Left lobe of liver (tissue), 2 donors: ENCODE measurements at regions not wholly inside any gene's neighbourhood (a gene's known extent, or its start where the extent isn't known, plus 50 kb on each side); places are given as distances from the start of the nearest gene placed in this dataset.

Experiments used
- ATAC-seq: fragments of 200-7000 bp; cut with Tn5 transposase; one replicate; pipeline ENCODE4 v1.9.1; 2020; ENCODE audit warnings: mild to moderate bottlenecking, moderate library complexity
- DNase-seq: peaks from one replicate; pipeline ENCODE4 v3.0.0-alpha.2; 2020; ENCODE audit warnings: low spot score
- donor health status: DM: no; HTN: no; CAD: no; lungs with moderate emphysema.
- donor health status: DM: no; HTN: yes; CAD: no.

DNA sequence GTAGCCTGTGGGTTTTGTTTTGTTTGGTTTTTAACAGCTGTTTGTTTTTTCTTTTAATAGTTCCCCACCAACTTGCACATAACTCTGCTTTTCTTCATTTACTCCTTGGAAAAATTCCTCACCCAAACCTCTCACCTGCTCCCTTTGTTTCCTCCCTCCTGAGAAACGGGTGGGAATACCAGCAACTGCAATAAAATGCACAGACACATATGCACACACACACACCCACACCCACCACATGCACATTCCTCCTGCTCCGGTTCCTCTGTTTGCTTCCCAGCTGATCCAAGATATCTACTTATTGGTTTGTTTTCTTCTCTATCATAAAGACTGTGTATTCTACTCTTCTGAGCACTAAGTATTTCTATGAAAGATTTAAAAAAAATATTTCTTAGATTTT is 161.1 kb upstream of the EPHA7 start:
- ATAC-seq: no peak
- no peak for DNase-seq

DNA sequence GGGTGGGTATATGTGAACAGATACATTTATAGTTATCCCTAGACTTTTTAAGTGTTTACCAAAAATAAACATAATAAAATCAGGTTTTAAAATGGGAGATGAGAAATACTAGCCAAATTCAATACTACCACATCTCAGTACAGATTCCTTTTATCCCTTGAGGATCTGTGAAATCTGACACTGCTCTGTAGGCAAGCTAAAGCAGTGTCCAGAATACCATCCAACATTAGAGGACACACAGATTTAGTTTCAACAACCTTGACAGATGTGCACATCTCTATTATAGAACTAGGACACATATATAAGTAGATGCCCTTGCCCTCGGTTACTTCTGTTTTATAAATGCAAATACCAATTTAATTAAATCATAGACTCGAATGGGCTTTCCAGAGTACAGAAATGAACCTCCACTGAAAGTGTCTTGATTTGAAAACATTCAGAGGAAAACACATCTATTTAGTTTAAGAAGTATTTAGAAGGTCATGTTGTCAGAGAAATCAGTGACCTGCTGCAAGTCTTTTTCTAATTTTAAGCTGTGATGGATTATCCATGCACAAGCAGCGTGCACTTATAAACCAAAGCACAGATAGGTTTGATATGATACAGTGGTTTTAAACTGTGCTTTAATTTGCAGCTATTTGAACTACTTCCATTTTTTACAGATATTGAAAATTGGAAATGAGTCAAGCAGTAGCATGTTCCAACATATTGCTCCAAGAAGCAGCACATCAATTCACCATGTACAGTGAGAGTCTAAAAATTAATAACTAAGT is 156.3 kb upstream of the EPHA7 start:
- DNase-seq: no peak
- no peak for ATAC-seq

DNA sequence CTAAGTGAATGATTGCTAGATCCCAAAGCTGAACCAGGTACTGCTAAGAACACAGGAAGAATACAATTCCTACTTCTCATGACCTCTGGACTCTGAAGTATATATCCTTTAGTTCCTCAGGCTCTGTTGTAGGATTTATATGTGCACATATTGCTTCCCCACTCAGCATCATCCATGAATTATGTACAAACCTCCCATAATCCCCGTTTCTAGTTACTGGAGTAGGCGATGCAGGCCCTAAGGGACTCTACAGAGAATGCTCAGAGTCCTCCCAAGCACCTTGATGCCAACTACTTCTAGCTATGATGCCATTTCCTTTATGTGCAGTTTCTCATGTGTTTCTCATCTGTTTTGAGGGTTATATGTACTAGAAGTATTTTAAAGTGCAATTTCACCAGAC is 154.9 kb upstream of the EPHA7 start:
- ATAC-seq (no peak), DNase-seq (no peak)

DNA sequence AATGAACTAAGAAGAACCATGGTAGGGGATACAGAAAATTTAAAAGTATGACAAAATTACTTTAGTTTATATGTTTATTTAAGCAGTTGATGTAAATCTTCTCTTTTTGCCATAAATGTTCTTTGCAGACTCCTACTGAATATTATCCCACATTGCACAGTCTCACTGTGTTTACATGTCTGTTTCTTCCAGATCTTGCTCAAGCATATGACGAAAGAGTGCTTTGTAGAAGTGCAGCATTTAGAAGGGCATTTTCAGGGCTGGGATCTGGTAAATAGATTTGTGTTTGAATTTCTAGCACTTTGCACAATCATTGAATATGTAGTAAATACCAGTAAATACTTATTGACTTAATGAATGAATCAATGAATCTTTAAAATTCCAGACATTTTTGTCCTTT is 152.0 kb upstream of the EPHA7 start:
- no peak for DNase-seq
- ATAC-seq: no peak

DNA sequence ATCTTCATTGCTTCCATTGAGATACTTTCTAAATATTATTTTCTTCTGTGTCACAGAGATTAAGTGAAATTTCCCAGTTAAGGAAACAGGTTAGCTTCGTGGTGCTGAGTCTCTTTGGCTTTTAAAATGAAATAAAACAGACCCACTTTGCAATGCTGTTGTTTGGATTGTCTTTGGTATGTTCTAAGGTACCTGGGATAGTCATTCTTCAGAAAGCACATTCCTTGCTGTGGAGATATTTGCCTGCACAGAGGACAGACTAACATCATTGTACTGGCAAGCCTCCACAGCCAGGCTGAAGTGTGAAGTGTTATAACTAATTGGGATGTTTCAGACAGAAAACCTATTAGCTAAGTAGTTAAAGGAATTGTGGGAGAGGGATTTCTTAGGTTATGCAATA is 148.8 kb upstream of the EPHA7 start:
- ATAC-seq (no peak), DNase-seq (no peak)

DNA sequence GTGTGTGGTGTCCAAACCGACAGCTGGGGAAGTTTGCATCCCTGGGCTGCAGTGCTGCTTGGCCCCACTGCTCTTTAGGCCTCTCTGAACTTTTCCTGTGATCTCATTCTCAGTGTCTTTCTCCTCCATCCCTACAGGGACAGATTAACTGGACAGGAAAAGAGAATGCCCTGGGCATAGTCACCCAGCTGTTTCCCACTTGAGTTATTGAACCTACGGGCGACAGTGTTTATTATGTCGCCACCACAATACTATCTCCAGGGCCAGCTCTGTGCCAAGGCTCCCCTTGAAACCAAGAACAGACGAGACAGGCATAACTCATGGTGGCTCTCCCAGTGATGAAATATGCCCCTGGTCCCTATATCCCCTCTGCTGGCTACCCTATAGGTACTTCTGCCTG is 147.8 kb upstream of the EPHA7 start:
- ATAC-seq (no peak), DNase-seq (no peak)

DNA sequence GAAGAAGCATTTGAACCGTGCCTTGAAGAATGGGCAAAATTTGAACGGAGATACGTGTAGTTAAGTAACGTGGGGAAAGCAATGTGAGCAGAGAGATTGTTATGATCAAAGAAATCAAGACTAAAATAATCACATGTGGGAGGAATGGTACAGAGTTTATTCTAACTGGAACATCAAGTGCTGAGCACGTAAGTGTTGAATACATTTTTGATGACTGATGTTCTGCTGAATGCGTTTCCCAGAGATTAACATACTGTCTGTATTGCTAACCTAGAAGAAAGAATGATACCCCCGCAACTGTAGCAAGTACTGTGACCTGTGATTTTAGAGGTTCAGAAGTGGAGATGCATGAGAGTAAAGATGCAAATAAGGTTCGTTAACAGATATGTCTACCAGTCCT is 146.9 kb upstream of the EPHA7 start:
- ATAC-seq: no peak
- no peak for DNase-seq

DNA sequence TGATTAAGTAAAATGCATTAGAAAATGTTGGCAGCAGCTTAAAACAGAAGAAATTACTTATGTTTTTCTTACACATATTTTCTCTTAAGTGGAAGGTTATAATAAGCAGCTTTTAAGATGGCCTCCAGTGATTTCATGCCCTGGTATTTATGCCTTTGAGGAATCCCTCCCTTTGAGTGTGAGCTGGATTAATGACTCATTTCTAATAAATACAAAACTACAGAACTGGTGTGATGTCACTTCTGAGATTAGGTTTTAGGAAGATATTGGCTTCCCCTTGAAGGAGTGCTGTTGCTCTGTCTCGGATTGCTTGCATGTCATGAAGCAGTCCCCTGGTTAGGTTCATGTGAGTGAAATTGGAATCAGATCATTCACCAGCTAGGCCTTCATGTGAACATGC is 143.2 kb upstream of the EPHA7 start:
- DNase-seq: no peak
- ATAC-seq: no peak

DNA sequence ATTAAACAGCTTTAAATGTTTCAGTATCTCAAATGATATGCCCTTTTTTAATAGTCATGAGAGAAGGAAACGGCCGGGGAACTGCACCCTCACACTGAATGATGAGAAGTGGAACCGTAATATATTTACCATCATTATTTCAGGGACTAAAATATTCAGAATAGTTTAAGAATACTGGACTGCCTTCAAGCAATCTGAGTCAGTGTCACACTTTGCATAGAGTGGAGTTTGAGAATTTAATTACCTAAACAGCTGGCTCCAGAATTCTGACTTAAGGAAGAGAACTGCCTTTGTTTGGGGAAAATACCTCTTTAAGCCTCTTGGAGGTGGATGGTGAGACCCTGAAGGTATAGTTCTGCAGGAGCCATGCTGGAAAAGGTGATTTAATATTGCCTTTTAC is 135.9 kb upstream of the EPHA7 start:
- ATAC-seq: no peak
- no peak for DNase-seq

DNA sequence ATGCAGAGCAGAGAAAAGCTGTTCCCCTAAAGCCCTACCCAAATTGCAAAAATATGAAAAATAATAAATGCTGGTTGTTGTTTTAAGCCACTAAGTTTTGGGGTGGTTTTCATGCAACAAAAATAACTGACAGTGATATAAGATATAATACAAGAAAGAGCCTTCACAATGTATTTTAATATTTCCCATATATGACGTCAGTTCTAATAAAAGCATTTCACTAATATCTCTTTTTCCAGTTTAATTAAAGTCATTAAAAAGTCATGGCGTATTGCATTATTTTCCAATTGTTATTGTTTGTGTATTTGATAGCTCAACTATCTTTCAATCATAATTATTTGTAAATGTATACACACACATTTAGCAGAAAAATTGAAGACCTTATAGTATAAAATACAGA is 134.7 kb upstream of the EPHA7 start:
- ATAC-seq (no peak), DNase-seq (no peak)

DNA sequence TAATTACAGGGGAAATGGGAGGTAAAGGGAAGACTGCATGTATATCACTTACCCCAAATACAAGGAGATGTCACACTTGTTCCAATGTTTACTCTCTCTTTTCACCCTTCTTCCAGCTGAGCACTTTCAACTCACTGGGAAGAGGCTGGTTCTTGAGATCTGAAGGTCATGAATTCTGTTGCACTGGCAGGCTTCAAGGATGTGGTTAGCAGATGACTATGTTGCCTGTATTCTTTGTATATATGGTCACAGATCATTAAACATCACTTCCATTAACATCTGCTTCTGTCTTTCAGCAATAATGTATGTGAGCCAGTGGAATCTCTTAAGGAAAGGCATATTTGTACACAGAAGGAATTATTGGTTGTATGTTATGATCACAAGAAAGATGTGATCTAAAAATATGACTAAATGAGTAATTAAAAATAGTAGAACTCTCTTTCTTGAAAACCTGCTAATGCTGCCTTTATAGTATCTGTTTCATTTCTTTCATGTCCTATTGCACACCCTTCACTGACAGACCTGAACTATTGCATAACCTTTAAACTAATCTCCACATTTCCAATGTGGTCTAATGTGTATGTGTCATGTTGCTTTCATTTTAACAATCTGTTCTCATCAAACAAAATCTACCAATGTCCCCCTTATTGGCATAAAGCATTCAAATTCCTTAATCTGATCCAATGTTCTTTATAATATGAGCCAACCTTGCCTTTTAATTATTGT is 131.4 kb upstream of the EPHA7 start:
- DNase-seq (no peak), ATAC-seq (no peak)

DNA sequence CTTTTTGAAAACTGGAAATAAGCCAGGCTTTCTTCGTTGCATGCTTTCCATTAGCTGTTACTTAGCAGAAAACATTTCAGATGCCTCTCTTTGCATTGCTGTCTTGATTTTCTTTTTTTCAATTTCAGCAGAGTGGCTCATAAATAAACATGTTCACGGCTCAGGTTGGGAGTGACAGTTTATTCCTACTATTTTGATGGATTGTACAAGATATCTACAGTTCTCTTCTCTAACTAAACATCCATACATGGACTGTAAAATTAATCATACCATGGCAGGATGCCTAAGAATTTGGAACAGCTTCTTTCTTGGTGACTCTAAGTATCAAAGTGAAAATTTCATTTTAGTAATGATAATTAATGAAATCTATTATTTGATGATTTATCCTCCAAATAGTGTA is 130.5 kb upstream of the EPHA7 start:
- no peak for DNase-seq
- ATAC-seq: no peak

DNA sequence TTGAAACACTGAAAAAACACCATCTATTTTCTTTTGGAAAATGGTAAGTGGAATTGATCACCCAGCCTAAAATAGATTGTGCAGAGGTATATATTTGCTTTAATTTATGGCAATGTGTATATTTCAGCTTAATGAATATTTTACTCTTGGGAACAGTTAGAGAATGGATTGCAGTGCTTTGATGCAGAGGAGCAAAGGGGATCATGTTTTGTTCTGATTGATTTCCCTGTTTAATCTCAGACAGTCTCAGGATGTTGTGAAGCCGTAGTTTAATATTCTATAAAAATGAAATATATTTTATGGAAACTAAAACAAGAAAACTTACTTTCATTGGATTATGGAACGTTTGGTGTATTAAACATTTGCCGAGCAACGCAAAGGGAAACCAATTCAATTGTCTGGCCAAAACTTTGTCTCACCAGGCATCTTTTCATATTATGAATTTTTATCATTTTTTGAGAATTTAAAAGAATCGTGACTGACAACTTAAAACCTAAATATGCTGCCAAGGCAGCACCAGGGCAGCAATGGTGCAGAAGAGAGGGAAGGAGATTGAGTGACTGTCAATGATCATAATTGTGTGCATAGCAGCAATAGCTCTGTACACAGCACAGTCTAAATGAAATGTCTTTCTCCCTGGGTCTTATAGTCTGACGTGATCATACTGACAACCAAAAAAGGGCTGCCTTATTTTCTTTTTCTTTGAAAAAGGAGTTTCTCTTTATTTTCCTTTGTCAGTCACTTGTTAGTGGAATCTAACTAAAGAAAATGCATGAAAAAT is 105.5 kb upstream of the EPHA7 start:
- ATAC-seq: no peak

DNA sequence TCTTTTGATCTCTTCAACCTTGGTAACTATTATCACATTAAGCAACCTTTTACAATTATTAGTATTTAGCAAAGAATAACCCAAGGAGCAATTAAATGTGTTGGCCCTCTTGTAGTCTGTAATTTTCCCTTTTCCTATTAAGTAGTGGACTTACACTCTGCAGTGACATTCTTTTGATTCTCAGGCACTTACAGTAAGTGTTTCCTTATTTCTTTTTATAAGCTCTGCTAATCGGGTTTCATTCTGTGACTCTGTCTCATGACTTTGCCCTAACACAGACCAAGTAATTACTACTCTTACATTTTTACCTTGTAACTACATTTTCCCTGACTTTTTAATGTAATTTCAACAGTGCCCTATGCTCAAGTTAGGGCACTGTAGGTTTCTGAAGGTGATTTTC is 104.0 kb upstream of the EPHA7 start:
- DNase-seq (no peak), ATAC-seq (no peak)

More for the DNA sequence above, 105.5 kb upstream of the EPHA7 start:
- no peak for DNase-seq

DNA sequence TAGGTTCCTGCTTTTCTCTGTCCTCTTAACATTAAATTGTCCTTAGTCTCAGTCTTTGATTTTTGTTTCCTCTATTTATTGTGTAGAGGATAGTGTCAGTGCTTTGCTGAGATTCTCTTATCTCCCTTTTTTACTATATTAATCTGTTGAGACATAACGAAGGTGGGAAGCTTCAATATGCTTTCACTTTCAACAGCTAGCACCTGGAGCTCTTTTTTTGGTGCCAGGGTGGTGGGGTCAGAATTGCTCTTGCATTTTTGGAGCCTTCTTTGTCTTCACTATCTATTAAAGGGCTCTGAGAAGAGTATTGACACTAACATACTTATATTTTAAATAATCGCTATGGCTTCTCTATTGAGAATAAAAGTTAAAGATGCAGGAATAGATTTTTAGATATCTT is 97.1 kb upstream of the EPHA7 start:
- ATAC-seq (no peak), DNase-seq (no peak)

DNA sequence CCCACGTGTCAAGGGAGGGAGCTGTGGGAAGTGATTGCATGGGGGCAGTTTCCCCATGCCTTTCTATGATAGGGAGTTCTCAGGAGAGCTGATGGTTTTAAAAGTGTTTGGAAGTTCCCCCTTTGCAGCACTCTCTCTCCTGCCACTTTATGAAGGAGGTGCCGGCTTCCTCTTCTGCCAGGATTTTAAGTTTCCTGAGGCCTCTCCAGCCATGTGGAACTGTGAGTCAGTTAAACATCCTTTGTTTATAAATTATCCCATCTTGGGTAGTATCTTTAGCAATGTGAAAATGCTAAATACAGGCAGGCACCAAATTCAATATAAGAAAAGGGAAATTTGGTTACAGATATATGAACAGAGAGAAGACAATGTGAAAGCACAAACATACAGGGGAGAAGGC is 96.4 kb upstream of the EPHA7 start:
- DNase-seq: no peak
- no peak for ATAC-seq

DNA sequence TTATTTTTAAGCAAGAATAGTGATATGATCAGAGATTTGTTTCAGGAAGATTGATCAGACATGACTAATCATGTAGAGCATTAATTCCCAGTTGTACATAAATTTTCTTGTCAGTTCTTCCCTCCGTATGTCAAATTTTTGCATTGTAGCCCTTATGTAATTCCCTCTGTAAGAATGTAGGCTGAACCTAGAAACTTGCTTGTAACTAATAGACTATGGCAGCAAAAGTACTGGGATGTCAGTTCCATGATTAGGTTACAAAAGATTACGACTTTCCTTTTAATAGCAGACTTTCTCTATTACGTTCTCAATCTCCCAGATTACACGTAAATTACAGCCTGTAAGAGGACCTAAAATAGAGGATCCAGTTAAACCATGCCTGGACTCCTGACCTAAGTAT is 79.4 kb upstream of the EPHA7 start:
- DNase-seq: no peak
- ATAC-seq: no peak

DNA sequence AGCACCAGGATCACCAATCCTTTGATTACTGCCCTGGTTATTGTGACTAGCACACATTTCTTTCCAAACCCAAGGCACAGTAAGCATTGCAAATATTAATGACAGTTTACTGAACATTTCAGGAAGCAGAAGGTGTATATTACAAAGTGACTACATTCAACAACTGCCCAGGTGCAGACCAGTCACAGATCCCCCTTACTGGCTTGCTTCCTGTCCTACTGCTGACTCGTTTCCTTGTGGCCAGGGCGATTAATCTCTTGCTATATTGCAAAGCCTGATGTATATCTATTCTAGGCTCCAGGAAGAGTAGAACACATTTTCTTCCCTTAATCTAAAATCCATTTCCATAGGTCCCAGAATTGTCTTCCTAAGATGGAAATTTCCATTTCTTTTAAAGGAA is 77.2 kb upstream of the EPHA7 start:
- DNase-seq (no peak), ATAC-seq (no peak)

DNA sequence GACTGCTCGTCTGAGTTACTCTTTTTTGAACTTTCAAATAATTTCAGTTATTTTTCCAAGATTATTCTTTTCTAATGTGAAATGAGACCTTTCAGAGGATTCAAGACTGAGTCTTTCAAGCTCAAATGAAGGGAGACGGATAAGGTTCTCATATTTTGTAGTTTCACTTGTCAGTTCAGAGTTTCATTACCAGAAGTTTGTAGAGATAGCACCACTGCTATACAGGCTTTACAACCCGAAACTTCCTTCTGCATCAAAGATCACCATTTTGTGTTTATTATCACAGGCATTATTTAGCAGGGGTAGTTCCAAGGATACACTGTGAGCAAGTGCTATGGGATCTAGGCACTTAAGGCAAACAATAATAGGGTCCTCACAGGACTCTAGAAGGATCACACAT is 74.7 kb upstream of the EPHA7 start:
- DNase-seq (no peak), ATAC-seq (no peak)

DNA sequence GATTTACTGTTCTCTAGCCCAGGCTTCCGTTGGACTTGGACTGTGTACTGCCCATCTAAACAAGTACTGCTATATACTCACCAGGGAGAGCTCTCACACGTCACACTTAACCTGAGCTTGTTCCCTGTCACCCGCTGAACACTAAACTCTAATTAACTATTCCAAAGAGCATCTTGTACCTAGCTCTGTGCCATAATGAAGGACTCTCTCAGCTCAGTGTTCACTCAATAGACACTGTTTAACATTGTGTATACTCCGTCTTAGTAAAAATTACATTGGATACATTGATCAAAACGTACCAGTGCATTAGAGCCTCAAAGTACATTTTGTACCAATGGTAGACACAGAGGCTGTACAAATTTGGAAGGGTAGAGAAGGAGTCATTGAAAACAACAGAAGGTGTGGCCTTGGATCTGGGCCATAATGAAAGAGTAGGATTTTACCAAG is 55.4 kb upstream of the EPHA7 start:
- no peak for DNase-seq
- no peak for ATAC-seq

DNA sequence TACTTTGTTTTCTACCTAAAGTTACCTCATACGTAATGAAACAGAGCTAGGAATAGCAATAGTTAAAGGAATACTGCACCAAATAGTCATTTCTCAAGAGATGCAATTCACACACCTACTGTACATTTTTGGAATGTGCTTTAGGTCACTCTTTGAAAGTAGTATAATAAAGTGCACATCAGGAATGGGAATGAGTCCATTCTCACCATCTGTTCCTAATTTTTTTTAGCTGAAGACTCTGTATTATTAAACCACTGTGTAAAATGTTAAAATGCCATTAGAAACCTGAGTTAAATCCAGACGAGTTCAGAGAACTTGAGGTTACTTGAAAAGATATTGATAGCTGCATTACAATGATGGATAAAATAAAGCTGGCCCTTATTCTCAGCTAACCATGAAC is 51.9 kb upstream of the EPHA7 start:
- no peak for DNase-seq
- ATAC-seq: no peak
